ENCODE measurements at regions not wholly inside any gene's neighbourhood (a gene's known extent, or its start where the extent isn't known, plus 50 kb on each side); places are given as distances from the start of the nearest gene placed in this dataset.

- Histone ChIP-seq H3K36me3 (ENCODE audit: control insufficient read depth, insufficient read depth, low read length) (no peaks in the 10 kb centered on the region), H3K4me3 (ENCODE audit: low read depth in 2 of 2, low read length in 2 of 2) (no peak overlapping the region), H3K9me3 (ENCODE audit: control insufficient read depth, insufficient read depth, low read depth, low read length) (no peaks in the 10 kb centered on the region), H3K27ac (ENCODE audit: low read length) (no peak overlapping the region), H3K4me1 (ENCODE audit: control insufficient read depth, insufficient read depth, low read length) (no peaks in the 10 kb centered on the region), H3K27me3 (ENCODE audit: control insufficient read depth, insufficient read depth, low read length) (0 out of 2 replicates have a peak, but pooled peaks cover 2% of the 10 kb centered on the region)
- intact Hi-C loops (cut with micrococcal nuclease; ENCODE audit: unreplicated experiment) (no loop called here), in situ Hi-C loops (cut with HindIII; ENCODE audit: low pct_unique_long_range_greater_than_20kb, low sequenced_read_pairs) (no loop called here)
- BruUV-seq (replicated peaks): no TSS peak
- CTCF ChIA-PET: interaction anchor here (0.7 kb wide), 1 partner anchor 71 kb away, joined by 3 read pairs; no protein-coding TSS in a partner anchor
- TF ChIP-seq SIN3A (IDR thresholded peaks at IDR 0.05; ENCODE audit: borderline replicate concordance, insufficient read depth, low read depth, low read length) (no peak), REST (IDR thresholded peaks at IDR 0.05; ENCODE audit: insufficient read depth in 1 of 2, low read depth in 2 of 2, low read length in 1 of 2) (no peak), TCF7L2 (IDR thresholded peaks at IDR 0.05; ENCODE audit: low read depth, low read length) (no peak), CTCF (IDR thresholded peaks at IDR 0.05) (peak; percentile 10; the same call in 1 of the 2 replicates), POLR2AphosphoS5 (IDR thresholded peaks at IDR 0.05; ENCODE audit: low read depth, low read length) (no peak)
- DNase-seq (ENCODE audit: low read depth, low spot score): no peak
- POLR2A ChIA-PET: no interaction called here
- 0 out of 2 replicates have a peak, but pooled peaks have one; percentile 60 for ATAC-seq
Observed at GRCh38 chr20:40892642-40893041, 136.0 kb upstream of the TOP1 start.

GRCh38 chr20:40893610-40894236 lies 134.9 kb upstream of the TOP1 start:
- no peak for DNase-seq (ENCODE audit: low read depth, low spot score)
- H3K4me1 ChIP-seq (ENCODE audit: control insufficient read depth, insufficient read depth, low read length): no peaks in the 10 kb centered on the region
- in situ Hi-C loops (cut with HindIII; ENCODE audit: low pct_unique_long_range_greater_than_20kb, low sequenced_read_pairs) (no loop called here), intact Hi-C loops (cut with micrococcal nuclease; ENCODE audit: unreplicated experiment) (no loop called here)
- TF ChIP-seq POLR2AphosphoS5 (IDR thresholded peaks at IDR 0.05; ENCODE audit: low read depth, low read length) (no peak), TCF7L2 (IDR thresholded peaks at IDR 0.05; ENCODE audit: low read depth, low read length) (no peak), CTCF (IDR thresholded peaks at IDR 0.05) (no peak), REST (IDR thresholded peaks at IDR 0.05; ENCODE audit: insufficient read depth in 1 of 2, low read depth in 2 of 2, low read length in 1 of 2) (no peak), SIN3A (IDR thresholded peaks at IDR 0.05; ENCODE audit: borderline replicate concordance, insufficient read depth, low read depth, low read length) (no peak)
- ChIA-PET POLR2A (no interaction called here), CTCF (no interaction called here)
- H3K27me3 ChIP-seq (ENCODE audit: control insufficient read depth, insufficient read depth, low read length): 0 out of 2 replicates have a peak, but pooled peaks cover 2% of the 10 kb centered on the region
- no peak overlapping the region for H3K27ac ChIP-seq (ENCODE audit: low read length)
- no TSS peak for BruUV-seq (replicated peaks)
- no peak for ATAC-seq
- H3K36me3 ChIP-seq (ENCODE audit: control insufficient read depth, insufficient read depth, low read length): no peaks in the 10 kb centered on the region
- no peaks in the 10 kb centered on the region for H3K9me3 ChIP-seq (ENCODE audit: control insufficient read depth, insufficient read depth, low read depth, low read length)
- H3K4me3 ChIP-seq (ENCODE audit: low read depth in 2 of 2, low read length in 2 of 2): no peak overlapping the region

Measured in Panc1 (cell line).